DOHH2 (cell line): ENCODE measurements at regions not wholly inside any gene's neighbourhood (a gene's known extent, or its start where the extent isn't known, plus 50 kb on each side); places are given as distances from the start of the nearest gene placed in this dataset.

Experiments used
- EZH2phosphoT487 ChIP-seq: fragments of 200-600 bp; sonication (generic); IDR thresholded peaks from 2 replicates; pipeline ENCODE4 v1.6.1; 2017; ENCODE audit warnings: borderline replicate concordance, mild to moderate bottlenecking, antibody characterized with exemption, low read length, moderate library complexity, mixed read lengths
- TF ChIP-seq, protein P1 (sequence below): fragments of 200-600 bp; sonication (generic); IDR thresholded peaks from one replicate; pipeline ENCODE4 v1.5.1; 2014; ENCODE audit warnings: antibody characterized with exemption, mild to moderate bottlenecking, low read depth, low read length; ENCODE audit not compliant: poor library complexity, severe bottlenecking

DNA sequence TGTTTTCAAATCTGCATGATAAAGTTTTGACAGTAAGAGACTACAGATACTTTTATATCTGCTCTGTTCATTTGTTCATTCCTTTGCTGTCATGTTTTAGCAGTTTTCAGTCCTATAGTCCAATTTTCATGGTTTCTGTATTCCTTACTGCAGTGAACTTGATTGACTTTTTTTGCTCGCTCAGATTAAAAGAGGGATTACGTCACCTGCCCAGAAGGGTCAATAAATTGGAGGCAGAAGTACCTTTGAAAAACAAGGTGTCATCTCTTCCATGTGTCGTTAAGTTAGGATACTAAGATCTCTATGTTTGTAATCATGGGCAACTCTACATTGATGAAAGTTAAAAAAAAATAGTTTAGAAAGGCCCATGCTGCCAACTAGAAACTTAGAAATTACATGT is 250.1 kb upstream of the SMIM31 start:
- TF ChIP-seq, protein P1, sequence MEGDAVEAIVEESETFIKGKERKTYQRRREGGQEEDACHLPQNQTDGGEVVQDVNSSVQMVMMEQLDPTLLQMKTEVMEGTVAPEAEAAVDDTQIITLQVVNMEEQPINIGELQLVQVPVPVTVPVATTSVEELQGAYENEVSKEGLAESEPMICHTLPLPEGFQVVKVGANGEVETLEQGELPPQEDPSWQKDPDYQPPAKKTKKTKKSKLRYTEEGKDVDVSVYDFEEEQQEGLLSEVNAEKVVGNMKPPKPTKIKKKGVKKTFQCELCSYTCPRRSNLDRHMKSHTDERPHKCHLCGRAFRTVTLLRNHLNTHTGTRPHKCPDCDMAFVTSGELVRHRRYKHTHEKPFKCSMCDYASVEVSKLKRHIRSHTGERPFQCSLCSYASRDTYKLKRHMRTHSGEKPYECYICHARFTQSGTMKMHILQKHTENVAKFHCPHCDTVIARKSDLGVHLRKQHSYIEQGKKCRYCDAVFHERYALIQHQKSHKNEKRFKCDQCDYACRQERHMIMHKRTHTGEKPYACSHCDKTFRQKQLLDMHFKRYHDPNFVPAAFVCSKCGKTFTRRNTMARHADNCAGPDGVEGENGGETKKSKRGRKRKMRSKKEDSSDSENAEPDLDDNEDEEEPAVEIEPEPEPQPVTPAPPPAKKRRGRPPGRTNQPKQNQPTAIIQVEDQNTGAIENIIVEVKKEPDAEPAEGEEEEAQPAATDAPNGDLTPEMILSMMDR, result no peak
- TF ChIP-seq EZH2phosphoT487, result no peak
